ENCODE measurements at regions not wholly inside any gene's neighbourhood (a gene's known extent, or its start where the extent isn't known, plus 50 kb on each side); places are given as distances from the start of the nearest gene placed in this dataset.

DNA sequence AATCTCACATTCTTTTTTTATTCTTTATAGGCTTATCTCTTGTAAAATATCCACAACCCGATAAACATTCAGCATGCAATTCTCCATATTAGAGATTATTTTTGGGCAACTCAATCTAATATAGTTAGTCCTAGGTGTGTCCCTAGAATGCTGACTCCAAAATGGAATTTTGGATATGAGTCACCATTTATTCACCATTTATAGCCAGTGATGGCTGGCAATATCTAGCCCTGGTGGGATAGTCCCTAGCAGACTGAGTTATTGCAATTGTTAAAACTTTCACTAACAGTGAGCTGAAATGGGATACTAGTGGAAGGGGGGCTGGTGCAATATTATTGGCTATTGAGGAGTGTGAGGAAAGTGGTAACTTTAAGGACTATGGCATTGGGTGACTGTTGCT, 401.6 kb downstream of the SLC4A3 start (continued):
- TF ChIP-seq, protein P1, sequence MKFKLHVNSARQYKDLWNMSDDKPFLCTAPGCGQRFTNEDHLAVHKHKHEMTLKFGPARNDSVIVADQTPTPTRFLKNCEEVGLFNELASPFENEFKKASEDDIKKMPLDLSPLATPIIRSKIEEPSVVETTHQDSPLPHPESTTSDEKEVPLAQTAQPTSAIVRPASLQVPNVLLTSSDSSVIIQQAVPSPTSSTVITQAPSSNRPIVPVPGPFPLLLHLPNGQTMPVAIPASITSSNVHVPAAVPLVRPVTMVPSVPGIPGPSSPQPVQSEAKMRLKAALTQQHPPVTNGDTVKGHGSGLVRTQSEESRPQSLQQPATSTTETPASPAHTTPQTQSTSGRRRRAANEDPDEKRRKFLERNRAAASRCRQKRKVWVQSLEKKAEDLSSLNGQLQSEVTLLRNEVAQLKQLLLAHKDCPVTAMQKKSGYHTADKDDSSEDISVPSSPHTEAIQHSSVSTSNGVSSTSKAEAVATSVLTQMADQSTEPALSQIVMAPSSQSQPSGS (CRISPR knock-in tag; IDR thresholded peaks at IDR 0.05; ENCODE audit: borderline replicate concordance, low read depth): no peak
- TF ChIP-seq JAZF1 (CRISPR knock-in tag; IDR thresholded peaks at IDR 0.05): no peak
- TF ChIP-seq, protein P2, sequence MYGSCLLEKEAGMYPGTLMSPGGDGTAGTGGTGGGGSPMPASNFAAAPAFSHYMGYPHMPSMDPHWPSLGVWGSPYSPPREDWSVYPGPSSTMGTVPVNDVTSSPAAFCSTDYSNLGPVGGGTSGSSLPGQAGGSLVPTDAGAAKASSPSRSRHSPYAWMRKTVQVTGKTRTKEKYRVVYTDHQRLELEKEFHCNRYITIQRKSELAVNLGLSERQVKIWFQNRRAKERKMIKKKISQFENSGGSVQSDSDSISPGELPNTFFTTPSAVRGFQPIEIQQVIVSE (CRISPR knock-in tag; IDR thresholded peaks at IDR 0.05; ENCODE audit: borderline replicate concordance): no peak
- no peak for TF ChIP-seq CREM (CRISPR knock-in tag; IDR thresholded peaks at IDR 0.05)
- no peak for TF ChIP-seq RELA (CRISPR knock-in tag; IDR thresholded peaks at IDR 0.05; ENCODE audit: borderline replicate concordance)
- no peak for TF ChIP-seq FOXP1 (CRISPR knock-in tag; IDR thresholded peaks at IDR 0.05; ENCODE audit: borderline replicate concordance)
- TF ChIP-seq CTCF (IDR thresholded peaks at IDR 0.05): no peak
- TF ChIP-seq ZNF263 (CRISPR knock-in tag; IDR thresholded peaks at IDR 0.05; ENCODE audit: low read depth): no peak
- TF ChIP-seq FOXK1 (CRISPR knock-in tag; IDR thresholded peaks at IDR 0.05): no peak
- TF ChIP-seq ZNF532 (CRISPR knock-in tag; IDR thresholded peaks at IDR 0.05; ENCODE audit: borderline replicate concordance): no peak
- TF ChIP-seq ZNF138 (CRISPR knock-in tag; conservative IDR thresholded peaks at IDR 0.05): no peak

DNA sequence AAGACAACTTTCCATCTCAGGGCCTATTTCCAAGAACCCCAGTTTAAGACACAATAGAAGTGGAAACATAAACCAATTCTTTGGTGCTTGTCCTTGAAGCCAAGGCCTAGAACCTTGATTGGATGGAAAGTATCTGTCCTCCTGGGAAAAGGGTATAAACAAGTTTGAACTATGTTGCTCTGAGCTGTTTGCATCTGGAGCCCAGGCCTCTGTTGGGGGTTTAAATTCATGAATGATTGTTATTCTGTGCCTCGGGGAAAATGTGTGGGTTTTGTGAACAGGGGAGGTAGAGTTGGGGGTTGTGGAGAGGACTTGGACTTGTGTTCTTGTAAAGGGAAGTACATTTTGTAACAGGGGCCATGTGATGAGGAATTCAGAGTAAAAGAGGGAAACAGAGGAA, 406.1 kb downstream of the SLC4A3 start:
- H3K4me3 Mint-ChIP-seq: no peak overlapping the region
- ChIA-PET CTCF (interaction anchor here (1.0 kb wide), 1 partner anchor 36 kb away, joined by 3 read pairs; no protein-coding TSS in a partner anchor), POLR2A (no interaction called here)
- 0 out of 2 replicates have a peak, but pooled peaks cover 3% of the 10 kb centered on the region for H3K36me3 Mint-ChIP-seq
- H3K4me1 Mint-ChIP-seq: peaks cover 10% of the 10 kb centered on the region
- H3K27me3 Mint-ChIP-seq (ENCODE audit: low read depth): no peaks in the 10 kb centered on the region
- no peak overlapping the region for H3K27ac Mint-ChIP-seq
- ATAC-seq (no peak), DNase-seq (ENCODE audit: low spot score) (no peak)
- H3K9me3 Mint-ChIP-seq: peaks cover 24% of the 10 kb centered on the region
- TF ChIP-seq NR3C1 (CRISPR knock-in tag; conservative IDR thresholded peaks at IDR 0.05; ENCODE audit: low read depth) (no peak), ZNF281 (CRISPR knock-in tag; IDR thresholded peaks at IDR 0.05) (no peak), EMX1 (CRISPR knock-in tag; IDR thresholded peaks at IDR 0.05) (no peak), IRF1 (CRISPR knock-in tag; IDR thresholded peaks at IDR 0.05) (no peak), SOX15 (CRISPR knock-in tag; IDR thresholded peaks at IDR 0.05) (no peak), ESRRA (CRISPR knock-in tag; IDR thresholded peaks at IDR 0.05; ENCODE audit: borderline replicate concordance) (no peak), CBFB (CRISPR knock-in tag; IDR thresholded peaks at IDR 0.05; ENCODE audit: low read depth) (no peak), ATF1 (CRISPR knock-in tag; IDR thresholded peaks at IDR 0.05) (no peak), TEAD1 (CRISPR knock-in tag; IDR thresholded peaks at IDR 0.05) (no peak), FOXK1 (CRISPR knock-in tag; IDR thresholded peaks at IDR 0.05) (no peak), ZNF423 (CRISPR knock-in tag; IDR thresholded peaks at IDR 0.05) (no peak), OVOL2 (CRISPR knock-in tag; IDR thresholded peaks at IDR 0.05; ENCODE audit: borderline replicate concordance) (no peak)
- TF ChIP-seq, protein P3, sequence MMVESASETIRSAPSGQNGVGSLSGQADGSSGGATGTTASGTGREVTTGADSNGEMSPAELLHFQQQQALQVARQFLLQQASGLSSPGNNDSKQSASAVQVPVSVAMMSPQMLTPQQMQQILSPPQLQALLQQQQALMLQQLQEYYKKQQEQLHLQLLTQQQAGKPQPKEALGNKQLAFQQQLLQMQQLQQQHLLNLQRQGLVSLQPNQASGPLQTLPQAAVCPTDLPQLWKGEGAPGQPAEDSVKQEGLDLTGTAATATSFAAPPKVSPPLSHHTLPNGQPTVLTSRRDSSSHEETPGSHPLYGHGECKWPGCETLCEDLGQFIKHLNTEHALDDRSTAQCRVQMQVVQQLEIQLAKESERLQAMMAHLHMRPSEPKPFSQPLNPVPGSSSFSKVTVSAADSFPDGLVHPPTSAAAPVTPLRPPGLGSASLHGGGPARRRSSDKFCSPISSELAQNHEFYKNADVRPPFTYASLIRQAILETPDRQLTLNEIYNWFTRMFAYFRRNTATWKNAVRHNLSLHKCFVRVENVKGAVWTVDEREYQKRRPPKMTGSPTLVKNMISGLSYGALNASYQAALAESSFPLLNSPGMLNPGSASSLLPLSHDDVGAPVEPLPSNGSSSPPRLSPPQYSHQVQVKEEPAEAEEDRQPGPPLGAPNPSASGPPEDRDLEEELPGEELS (CRISPR knock-in tag; IDR thresholded peaks at IDR 0.05): no peak

All from WTC11 (cell line).